Neural progenitor cell (in vitro differentiated cells): ENCODE measurements at regions not wholly inside any gene's neighbourhood (a gene's known extent, or its start where the extent isn't known, plus 50 kb on each side); places are given as distances from the start of the nearest gene placed in this dataset.

Experiments
- EZH2 ChIP-seq: fragments of 200-600 bp; sonication (generic); IDR thresholded peaks from 2 replicates; pipeline ENCODE4 v1.6.1; 2017; ENCODE audit warnings: antibody characterized with exemption, mild to moderate bottlenecking, moderate library complexity
- EZH2phosphoT487 ChIP-seq: fragments of 200-600 bp; sonication (generic); IDR thresholded peaks from 2 replicates; pipeline ENCODE4 v1.6.1; 2017; ENCODE audit warnings: antibody characterized with exemption
- TF ChIP-seq, protein P1 (sequence below): fragments of 200-600 bp; sonication (generic); IDR thresholded peaks from 2 replicates; pipeline ENCODE4 v1.5.1; 2017; ENCODE audit warnings: antibody characterized with exemption, mild to moderate bottlenecking

DNA sequence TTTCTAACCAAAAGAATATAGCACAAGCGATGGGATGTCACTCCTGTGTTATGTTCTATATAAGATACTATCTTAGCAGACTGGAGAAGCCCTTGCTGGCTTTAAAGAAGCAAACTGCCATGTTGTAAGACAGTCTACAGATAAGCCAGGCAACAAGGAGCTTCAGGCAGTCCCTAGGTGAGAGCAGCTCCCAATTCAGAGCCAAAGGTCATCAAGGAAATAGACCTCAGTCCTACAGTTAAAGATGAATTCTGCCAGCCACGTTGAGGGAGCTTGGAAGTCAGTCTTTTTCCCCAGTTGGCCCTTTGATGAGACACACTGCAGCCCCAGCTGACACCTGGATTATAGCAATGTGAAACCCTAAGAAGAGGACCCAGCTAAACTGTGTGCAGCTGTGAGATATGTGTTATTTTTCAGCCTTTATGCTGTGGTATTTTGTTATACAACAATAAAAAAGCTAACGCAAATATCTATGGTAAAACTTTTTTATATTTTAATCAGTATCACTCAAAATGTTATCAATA lies 102.5 kb upstream of the AKAP13 start:
- TF ChIP-seq, protein P1, sequence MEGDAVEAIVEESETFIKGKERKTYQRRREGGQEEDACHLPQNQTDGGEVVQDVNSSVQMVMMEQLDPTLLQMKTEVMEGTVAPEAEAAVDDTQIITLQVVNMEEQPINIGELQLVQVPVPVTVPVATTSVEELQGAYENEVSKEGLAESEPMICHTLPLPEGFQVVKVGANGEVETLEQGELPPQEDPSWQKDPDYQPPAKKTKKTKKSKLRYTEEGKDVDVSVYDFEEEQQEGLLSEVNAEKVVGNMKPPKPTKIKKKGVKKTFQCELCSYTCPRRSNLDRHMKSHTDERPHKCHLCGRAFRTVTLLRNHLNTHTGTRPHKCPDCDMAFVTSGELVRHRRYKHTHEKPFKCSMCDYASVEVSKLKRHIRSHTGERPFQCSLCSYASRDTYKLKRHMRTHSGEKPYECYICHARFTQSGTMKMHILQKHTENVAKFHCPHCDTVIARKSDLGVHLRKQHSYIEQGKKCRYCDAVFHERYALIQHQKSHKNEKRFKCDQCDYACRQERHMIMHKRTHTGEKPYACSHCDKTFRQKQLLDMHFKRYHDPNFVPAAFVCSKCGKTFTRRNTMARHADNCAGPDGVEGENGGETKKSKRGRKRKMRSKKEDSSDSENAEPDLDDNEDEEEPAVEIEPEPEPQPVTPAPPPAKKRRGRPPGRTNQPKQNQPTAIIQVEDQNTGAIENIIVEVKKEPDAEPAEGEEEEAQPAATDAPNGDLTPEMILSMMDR: no peak
- TF ChIP-seq EZH2 (no peak), EZH2phosphoT487 (no peak)
